SH-SY5Y (cell line): ENCODE measurements at regions not wholly inside any gene's neighbourhood (a gene's known extent, or its start where the extent isn't known, plus 50 kb on each side); places are given as distances from the start of the nearest gene placed in this dataset.

Source experiments
- GATA2 ChIP-seq: IDR thresholded peaks from 2 replicates; pipeline ENCODE4 v1.6.1; 2011; ENCODE audit warnings: mild to moderate bottlenecking, low read depth, low read length
- GATA3 ChIP-seq: IDR thresholded peaks from 2 replicates; pipeline ENCODE4 v1.6.1; 2011; ENCODE audit warnings: low read depth, mild to moderate bottlenecking, low read length, moderate library complexity

DNA sequence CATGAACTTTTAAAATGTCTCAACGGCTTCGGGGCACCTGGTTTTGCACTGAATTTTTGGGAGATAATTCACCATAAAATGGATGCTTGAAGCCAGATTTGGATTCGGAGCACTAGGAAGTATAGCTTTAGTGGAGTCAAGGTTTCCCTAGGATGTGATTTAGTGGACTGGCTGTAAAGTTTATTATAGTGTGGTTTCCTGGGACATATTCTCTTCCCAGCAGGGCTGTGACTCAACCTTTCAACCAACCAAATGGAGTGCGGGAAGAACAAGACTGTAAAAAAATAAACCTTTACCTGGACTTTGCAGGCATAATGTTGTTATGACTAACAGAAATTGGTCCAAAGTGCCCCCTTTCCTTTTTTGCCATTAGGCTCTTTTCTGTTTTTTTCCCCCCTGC lies 327.4 kb upstream of the MAN1A1 start:
- TF ChIP-seq GATA3 (no peak), GATA2 (no peak)
